Pulmonary artery endothelial cell (primary cell): ENCODE measurements at regions not wholly inside any gene's neighbourhood (a gene's known extent, or its start where the extent isn't known, plus 50 kb on each side); places are given as distances from the start of the nearest gene placed in this dataset.
"Not testable (repeated sequence)": the region's sequence is repeated elsewhere in the genome, so short reads cannot be mapped to it uniquely, and the experiment has no call there.

Experiments
- DNase-seq: peaks from one replicate; pipeline ENCODE4 v3.0.0-alpha.2; 2011; ENCODE audit warnings: low read depth, low spot score

GRCh38 chr5:104932431-104932830 lies 1369.8 kb upstream of the NUDT12 start:
- no peak for DNase-seq

DNA sequence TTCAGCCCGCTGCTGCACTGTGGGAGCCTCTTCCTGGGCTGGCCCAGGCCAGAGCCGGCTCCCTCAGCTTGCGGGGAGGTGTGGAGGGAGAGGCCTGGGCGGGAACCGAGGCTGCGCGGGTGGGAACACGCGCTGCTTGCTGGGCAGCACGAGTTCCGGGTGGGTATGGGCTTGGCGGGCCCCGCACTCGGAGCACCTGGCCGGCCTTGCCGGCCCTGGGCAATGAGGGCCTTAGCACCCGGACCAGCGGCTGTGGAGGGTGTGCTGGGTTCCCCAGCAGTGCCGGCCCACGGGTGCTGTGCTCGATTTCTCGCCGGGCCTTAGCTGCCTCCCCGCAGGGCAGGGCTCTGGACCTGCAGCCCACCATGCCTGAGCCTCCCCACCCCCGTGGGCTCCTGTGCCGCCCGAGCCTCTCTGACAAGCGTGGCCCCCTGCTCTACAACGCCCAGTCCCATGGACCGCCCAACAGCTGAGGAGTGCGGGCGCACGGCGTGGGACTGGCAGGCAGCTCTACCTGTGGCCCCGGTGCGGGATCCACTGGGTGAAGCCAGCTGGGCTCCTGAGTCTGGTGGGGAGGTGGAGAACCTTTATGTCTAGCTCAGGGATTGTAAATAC lies 1366.4 kb upstream of the NUDT12 start:
- no peak for DNase-seq

DNA sequence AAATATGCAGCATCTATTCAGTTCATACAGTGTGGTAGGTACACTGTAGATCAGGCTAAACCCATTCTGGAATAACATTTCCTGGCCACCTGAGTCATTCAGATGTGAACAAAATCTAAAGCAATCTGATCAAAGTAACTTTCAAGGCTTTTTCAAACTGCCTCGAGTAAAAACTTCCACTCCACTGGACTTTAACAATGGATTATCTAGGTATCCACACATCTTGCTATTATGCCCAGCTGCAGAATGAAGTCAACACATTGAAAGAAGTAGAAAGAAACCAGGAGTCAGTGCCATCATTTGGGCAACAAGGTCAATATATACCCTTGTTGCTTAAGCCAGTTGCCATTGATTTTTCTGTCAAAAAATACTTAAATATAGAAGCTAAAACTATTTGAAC lies 1352.6 kb upstream of the NUDT12 start:
- no peak for DNase-seq

- DNase-seq, result no peak
Observed at GRCh38 chr5:104914536-104915070, 1352.0 kb upstream of the NUDT12 start.

- DNase-seq, result no peak
Observed at GRCh38 chr5:104913841-104914281, 1351.3 kb upstream of the NUDT12 start.

- no peak for DNase-seq
Observed at GRCh38 chr5:104909803-104910202, 1347.2 kb upstream of the NUDT12 start.

DNA sequence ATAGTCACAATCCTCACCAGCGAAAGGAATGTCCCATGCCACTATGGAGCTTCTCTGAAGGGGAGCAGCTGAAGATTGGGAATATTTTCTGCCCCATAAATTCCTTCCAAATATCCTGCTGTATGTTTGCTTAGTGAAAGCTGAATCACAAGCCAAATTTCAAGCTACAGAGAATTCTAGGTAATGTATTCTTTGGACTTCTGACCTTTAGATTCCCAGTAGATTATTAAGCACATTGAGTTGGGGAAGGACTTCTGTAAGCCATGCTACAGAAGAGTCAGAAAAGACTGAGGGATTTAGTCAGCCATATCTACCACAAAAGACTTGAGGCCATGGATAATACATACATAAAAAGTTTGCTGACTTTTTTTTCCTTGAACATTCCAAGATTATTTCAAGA lies 1342.0 kb upstream of the NUDT12 start:
- no peak for DNase-seq

- DNase-seq, result no peak
Observed at GRCh38 chr5:104903941-104904340, 1341.4 kb upstream of the NUDT12 start.

GRCh38 chr5:104891596-104891995 lies 1329.0 kb upstream of the NUDT12 start:
- DNase-seq, result no peak

GRCh38 chr5:104890767-104891166 lies 1328.2 kb upstream of the NUDT12 start:
- no peak for DNase-seq

DNA sequence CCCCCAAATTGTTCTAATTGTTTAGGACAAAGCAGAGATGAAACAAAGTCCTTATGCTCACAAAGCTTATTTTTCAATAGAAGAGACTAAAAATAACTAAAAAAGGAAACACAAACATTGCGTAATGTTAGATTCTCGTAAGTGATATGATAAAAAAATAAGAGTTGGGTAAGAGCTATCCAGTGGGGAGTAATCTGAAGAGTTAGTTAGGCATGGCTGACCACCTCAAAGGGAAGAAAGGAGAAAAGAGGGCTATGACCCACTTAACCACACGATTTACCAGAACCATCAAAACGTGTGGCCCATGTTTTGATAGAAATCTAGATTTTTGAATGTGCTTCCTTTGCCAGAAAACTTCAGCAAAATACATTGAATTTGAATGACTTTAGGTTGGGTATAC lies 1296.8 kb upstream of the NUDT12 start:
- no peak for DNase-seq

DNA sequence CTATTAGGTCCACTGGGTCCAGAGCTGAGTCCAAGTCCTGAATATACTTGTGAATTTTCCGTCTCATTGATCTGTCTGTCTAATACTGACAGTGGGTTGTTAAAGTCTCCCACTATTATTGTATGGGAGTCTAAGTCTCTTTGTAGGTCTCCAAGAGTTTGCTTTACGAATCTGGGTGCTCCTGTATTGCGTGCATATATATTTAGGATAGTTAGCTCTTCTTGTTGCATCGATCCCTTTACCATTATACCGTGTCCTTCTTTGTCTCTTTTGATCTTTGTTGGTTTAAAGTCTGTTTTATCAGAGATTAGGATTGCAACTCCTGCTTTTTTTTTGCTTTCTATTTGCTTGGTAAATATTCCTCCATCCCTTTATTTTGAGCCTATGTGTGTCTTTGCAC lies 1289.5 kb upstream of the NUDT12 start:
- DNase-seq, result not testable (repeated sequence)

DNA sequence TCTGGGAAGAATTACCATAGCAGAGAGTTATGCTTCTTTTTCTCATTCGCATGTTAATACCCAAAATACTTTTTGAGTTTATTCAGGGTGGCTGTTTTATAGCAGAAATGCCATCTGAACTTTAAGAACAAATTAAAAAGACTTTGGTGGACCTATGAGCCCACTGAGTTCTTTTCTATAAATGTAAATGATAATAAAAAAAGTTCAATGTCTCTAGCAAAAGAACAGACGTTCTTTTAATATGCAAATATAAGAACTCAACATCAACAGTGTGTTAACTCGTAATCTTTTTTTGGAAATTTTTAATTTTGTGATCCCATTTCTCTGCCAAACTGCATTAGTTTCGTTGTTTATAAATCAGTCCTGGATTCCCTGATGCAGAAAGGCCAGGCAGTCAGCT lies 1283.0 kb upstream of the NUDT12 start:
- no peak for DNase-seq

- DNase-seq, result no peak
Observed at GRCh38 chr5:104843822-104844221, 1281.2 kb upstream of the NUDT12 start.

- no peak for DNase-seq
Observed at GRCh38 chr5:104840284-104840683, 1277.7 kb upstream of the NUDT12 start.

- DNase-seq, result not testable (repeated sequence)
Observed at GRCh38 chr5:104831515-104831914, 1268.9 kb upstream of the NUDT12 start.

DNA sequence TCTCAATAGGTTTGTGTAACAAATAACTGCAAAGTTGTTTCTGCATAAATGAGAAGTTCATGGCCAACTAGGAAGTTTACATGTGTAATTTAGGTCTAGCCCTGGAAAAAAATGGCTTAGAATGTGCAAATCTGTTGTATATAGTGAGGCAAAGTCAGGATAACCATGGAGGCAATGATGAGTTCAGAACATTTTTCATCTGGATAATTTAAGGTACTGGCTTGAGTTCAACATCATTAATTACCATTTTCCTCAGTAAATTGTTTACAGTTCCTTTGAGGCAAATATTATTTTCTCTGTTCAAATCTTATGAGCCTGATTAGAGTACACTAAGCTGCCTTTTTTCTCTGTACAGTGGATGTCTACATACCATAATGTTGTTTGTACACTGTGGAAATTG lies 1259.0 kb upstream of the NUDT12 start:
- DNase-seq, result no peak

- DNase-seq, result no peak
Observed at GRCh38 chr5:104817127-104817526, 1254.5 kb upstream of the NUDT12 start.

GRCh38 chr5:104815212-104815611 lies 1252.6 kb upstream of the NUDT12 start:
- DNase-seq, result no peak

GRCh38 chr5:104800440-104801048 lies 1238.0 kb upstream of the NUDT12 start:
- no peak for DNase-seq

- no peak for DNase-seq
Observed at GRCh38 chr5:104793755-104794080, 1231.1 kb upstream of the NUDT12 start.

- DNase-seq, result no peak
Observed at GRCh38 chr5:104793031-104793754, 1230.6 kb upstream of the NUDT12 start.

- no peak for DNase-seq
Observed at GRCh38 chr5:104789366-104789765, 1226.8 kb upstream of the NUDT12 start.
